SHP77 (cell line): ENCODE measurements at regions not wholly inside any gene's neighbourhood (a gene's known extent, or its start where the extent isn't known, plus 50 kb on each side); places are given as distances from the start of the nearest gene placed in this dataset.
A peak's percentile ranks its signal among the peaks of the same experiment; 100 is the strongest.

Experiments used
- DNase-seq, 2 experiments: peaks; one replicate each; lab custom pipeline; 2025; lab: John Stamatoyannopoulos, UW

DNA sequence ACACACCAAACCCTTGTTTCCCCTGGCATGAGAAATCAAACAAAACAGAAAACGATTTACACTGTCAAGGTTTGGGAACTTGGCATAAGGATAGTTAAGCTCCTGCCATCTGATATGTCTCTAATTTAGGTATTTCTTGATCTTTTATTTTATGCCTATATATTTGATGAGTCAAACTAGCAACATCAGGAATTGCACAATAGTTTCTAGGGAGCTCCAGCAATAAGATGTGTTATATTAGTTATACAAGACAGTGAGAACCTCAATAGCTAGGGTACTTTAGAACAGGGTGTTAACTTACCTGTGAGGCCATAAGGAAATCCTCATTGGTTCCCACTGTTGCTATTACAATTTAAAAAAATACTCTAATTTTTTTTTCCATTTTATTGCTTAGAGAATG, 474.2 kb downstream of the GBA3 start:
- DNase-seq = no peak

DNA sequence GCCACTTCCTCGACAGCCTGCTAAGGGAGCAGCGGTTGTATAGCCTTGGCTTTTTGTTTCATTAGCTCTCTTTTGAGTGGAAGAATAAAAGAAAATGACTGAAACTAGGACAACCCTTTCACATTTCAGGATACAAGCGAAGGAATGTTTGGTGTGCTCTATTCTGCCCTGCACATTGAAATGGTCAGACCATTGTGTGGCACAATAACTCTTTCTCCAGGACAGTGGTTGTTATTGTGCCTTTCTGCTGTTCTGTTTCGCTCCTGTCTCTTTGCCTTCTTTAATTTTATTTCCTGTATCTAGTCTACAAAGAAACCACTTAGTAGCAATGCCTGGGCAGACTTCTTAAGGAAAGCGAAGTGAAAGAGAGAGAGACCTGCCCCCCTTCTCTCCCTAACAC, 473.7 kb downstream of the GBA3 start:
- DNase-seq = no peak

DNA sequence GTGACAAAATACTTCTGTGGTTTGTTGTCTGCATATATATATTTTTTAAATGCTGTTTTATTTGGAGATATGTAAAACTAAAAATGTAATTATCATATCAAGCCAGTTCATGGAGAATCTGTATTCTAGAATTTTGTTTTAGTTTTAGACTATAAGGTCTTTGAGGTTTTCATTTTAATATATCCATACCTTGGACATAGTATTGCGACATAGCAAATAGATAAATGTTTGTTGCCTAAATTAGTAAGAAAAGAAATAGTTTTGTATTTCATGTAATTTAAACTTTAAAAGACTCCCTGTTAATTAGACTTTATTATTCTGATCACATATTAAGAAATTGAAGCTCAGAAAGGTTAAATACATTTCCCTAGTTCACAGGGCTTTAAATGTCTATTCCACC, 472.9 kb downstream of the GBA3 start:
- DNase-seq = no peak

DNA sequence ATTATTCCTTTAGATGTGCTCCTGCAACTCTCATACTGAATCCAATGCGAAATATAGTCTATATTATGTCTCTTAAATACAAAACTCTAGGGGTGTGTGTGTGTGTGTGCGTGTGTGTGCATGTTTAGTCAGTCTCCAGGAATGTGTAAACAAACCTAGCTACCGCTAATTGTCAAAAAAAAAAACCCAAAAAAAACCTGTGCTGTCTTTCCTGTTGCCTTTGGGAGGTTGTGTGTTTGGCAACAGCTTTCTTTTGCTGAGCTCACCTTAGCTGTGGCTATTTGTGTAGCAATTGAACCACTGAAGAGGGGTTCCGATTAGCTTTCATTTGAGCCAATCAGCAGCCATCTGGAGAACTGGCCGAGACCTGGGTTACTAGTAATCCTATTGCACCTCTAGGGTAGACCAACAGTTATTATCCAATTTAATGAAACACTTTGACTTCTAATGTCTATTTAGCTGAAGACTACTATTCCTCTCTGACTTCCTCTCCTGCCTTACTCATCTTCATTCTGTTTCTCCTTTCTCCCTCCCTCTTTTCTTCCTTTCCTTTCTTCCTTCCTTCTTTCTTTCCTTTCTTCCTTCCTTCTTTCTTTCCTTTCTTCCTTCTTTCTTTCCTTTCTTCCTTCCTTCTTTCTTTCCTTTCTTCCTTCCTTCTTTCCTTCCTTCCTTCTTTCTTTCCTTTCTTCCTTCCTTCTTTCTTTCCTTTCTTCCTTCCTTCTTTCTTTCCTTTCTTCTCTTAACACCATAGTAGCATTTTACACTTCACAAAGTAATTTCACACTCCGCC, 471.1 kb downstream of the GBA3 start:
- no peak for DNase-seq

DNA sequence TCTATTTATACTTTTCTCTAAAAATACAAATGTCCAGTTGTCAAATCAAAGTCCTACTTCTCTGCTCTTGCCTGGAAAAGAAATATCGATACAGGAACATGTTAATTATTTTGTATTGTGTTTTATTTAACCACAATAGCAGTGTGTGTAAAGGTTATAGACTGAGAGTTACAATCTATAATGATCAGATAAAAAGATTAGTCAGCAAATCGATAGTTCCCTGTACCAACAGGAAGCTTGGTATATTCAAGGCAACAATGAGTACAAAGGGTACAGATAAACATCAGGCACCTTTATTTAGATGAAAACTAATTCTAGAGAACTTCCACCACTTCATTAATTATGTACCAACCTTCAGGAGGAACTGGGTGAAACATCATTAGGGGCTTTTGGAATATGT, 469.5 kb downstream of the GBA3 start:
- no peak for DNase-seq

DNA sequence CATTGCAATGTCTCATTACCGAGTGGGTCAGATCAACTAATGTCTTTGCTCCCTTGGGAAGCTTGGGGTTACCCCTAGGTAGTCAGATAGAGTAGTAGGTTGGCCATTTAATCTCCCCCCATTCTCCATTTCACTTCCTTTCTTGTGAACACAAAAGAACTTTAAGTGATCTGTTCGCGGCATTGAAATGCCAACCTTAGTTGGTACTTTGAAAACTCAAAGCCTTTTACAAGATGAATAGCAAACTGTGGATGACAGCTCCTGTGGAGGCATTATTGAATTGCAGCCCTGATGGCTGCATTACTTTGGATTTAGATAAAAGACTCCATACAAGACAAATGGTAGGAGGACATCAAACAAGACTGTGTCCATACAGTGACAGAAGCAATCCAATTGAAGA, 469.1 kb downstream of the GBA3 start:
- no peak for DNase-seq

DNA sequence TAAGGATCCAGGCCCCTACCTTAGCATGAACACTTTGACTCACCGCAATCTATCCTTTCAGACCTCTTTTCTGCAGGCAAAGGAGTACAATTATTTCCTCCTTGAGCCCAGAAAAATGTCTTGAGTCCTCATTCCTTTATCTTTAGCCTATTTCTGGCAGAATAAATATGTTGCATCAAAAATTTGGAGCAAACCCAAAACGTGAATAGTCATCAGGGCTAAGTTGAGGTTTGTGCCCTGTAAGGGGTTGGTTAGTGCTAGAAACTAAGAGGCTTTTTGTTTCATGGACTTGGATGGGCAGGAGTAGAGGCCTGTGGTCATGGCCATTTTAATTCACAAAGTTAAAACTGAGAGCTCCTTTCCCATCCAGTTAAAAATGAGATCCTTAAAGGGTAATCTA, 460.3 kb downstream of the GBA3 start:
- no peak for DNase-seq

DNA sequence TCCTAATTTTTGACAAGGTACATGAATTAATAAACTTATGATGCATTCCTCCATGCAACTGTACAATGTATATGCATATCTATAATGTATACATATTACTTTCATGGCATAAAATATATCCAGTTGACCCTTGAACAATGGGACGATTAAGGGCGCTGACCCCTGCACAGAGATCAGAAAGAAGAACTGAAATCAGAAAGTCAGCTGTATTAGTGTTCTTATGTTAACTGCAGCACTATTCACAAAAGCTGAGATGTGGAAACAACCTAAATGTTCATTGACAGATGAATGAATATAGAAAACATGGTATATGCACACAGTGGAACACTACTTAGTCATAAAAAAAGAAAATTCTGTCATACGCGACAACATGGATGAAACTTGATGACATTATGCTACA, 457.1 kb downstream of the GBA3 start:
- no peak for DNase-seq

DNA sequence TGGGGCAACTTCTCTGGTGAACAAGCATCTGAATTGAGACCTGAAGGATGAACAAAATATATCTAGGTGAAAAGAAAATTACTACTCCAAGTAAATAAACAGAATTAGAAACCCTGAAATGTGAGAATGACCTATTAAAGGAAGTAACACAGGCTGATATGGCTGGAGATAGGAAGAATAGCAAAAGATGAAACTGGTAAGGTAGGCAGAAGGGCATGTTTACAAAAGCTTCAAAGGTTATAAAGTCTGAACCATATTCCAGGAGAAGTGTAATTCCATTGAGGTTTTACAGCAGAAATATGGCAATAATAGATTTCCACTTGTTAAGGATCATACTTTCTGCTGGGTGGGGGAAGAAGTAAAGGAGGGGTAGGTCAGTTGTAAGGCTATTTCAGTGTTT, 452.0 kb downstream of the GBA3 start:
- DNase-seq = no peak

DNA sequence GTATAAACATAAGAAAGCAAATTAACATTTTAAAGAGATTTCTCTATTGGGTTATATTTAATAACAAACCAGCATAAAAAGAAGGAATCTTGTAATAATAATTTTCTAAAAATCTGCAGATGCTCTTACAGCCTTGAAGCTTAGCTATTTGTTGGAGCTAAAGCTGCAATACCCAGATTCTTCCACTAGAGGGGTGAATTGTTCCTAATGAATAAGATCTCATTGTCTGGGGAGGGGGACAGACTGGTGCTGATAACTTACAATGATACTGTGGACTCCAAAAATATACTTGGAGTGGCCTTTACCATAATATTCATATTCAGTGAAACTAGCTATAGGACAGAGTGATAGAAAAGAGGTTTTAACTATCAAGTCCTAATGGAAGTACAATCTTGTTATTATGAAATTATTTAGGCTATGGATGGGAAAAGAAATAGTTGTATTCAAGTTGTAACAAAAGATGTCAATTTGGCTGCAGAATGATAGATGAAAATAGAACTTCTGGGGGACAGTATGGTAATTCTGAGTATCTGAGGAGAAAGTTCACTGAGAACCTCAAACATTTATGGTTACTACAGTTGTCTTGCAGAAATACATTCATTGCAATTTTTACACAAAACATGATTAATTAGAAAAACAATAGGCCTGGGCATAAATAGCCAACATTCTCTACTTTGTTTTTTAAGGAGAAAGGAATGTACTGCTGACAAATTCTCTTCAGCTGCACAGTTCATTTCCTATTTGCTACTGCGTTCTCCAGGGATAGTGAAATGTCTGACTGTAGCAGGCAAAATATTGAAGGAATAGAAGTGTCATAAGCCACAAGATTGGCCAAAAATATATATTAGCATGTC, 443.3 kb downstream of the GBA3 start:
- peak; percentile 3 to 30 for DNase-seq

DNA sequence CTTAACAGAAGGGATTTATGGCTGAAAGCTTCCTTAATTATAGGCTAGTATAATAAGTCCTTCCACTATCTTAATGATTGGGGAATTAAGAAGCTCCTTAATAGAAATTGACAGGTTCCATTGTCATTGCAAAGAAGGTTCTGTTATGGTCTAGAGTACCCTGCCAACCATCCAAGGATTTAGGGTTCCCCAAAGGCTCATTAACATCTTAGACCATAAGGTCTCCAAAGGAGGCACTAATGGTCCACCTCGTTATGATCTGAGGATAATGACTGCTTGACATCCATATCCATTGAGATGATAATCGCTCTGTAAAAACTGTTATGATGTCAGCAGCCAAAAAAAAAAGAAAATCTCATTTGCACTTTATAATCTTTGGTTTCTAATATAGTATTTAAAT, 441.6 kb downstream of the GBA3 start:
- DNase-seq = no peak

DNA sequence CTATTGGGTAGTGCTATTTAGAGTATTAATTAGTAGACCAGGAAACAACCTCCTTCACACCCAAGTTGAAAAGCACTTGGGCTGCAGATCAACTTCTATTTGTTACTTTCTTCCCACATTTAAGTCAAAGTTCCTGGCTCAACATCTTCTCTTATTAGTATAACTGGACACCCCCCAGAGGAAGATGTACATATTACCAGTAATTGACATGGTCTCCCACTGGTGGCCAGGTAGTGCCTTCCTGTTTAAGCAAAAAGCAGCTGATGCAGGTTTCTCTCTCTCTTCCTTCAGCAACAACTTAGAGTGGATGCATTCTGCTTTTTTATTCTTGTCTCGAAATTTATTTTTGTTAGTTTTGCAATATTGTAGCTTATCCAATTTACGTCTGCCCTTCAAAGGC, 438.1 kb downstream of the GBA3 start:
- no peak for DNase-seq

DNA sequence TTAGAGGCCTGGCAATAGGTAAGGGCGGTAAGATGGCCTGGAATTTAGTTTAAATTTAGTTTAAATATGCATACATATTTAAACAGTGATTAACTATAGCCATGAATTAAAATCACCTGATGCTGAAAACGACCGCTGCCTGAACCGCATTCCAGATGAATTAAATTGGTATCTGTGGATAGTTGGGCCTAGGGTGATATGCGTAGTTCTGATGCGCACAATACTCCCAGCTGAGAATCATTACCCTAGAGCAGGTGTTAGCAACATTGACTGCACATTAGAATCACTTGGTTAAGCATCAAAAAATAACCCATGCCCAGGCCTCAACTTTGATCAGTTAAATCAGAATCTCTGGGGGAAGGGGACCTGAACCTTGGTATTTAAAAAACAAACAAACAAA, 432.4 kb downstream of the GBA3 start:
- no peak for DNase-seq

DNA sequence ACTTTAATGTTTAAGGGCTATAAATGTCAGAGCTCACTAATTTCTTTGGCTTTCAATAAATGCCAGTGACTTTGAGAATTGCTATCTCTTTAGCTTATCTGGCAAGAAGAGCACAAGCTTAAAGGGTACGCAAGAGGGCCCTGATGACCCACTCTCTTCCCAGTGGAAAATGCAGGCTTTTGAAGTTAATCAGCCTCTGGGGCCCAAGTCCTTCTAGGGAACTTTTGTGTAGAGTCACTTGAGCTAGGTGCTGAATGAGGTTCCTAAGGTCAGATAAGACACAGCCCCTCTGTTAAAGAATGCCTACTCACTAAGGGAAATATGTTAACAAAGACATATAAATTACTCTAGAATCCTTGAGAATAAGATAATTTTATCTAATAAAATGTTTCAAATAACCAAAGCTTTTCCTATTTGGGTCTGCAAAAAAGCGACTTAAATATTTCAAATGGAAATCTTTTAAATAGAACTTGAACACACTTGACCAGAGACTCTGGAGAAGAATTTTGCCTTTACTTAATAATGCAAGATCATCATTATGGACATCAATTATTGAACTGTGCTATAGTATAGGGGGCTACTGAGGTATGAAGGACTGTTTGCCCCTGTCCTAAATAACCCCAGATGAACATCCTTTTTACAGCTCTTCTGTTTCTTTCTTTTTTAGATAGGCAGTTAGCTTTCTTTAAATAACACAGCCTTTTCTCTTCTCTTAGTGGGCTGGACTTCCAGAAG, 430.1 kb downstream of the GBA3 start:
- no peak for DNase-seq

DNA sequence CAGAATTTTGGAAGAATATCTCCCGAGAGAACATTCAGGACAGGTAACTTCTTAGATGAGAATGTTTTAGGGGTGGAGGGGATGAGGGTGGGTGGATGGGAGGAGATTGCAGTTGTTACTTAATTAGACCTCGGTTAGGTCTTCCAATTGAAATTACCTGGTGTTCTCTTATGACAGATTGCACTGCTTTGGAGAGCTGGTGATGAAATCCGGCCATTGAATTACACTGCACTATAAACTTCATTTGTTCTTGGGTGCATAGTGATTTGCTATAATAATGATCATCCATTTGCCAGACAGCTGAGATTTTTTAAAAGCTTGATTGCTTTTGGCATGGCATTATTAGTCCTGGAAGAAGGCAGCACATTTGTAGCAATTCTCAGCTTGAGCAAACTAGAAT, 427.6 kb downstream of the GBA3 start:
- no peak for DNase-seq

DNA sequence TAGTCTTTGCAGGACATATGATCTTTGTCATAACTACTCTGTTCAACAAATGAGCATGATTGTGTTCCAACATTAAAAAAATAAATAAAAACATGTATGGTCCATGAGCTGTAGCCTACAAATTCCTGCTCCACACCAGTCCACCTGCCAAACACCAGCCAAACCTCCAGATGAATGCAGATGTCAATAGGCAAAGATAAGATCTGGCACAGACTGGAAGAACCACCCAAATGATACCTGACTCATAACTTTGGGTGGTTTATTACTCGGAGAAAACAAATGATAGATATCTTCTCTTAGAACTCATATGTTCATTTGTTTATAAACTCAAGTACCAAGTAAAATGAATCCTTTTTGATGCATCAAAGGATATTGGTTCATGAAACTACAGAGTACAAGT, 425.1 kb downstream of the GBA3 start:
- DNase-seq = no peak

DNA sequence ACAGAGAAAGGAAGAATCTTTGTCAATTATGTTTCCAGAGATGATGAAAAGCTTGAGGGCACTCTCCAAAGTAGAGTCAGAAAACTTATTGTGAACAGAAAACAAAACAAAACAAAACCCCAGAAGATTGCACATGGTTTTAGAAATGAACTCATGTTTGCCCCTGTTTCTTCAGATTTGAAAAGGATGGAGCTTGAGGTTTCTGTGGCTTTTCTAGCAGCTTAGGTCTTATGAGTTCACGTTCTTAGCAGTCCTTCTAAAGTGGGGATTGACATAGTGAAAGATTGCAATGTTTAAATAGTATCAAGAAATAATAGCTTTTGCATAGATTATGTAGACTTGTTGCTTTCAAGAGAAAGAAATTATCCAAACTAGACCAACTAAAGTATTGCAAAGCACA, 421.8 kb downstream of the GBA3 start:
- DNase-seq = no peak

DNA sequence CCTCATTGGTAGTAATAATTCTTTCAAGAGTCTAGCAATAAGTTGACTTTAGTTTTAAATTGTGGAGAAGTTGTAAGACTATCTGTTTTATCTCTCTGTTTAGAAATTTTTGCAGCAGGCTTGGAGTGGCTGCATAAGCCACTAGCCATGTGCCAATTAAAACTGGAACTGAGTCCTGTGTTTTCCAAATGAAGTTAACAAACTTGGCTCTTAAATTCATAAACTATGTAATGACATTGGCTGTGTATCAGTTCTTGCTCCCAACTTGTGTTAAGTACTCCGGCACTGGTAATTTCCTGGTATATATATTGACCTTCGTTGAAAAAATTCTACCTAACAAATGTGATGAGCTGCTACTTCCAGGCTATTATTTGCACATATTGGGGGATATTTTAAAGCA, 420.4 kb downstream of the GBA3 start:
- DNase-seq = no peak

DNA sequence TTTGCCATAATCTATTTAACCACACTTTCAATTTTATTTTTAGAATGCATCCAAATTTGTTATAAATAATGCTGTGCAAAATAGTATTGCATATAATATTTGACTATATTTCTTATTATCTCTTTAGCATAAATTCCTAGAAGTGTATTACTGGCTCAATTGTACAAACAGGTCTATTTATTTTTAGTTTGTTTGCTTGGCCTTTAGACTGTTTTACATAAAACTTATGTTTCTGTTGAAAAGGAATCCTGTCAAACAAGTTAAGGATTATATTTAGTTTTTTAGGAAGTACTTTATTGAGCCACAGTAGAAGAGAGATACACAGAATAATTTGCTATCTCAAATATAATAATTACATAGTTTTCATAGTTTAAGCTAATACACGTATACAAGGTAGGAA, 413.8 kb downstream of the GBA3 start:
- DNase-seq = no peak

DNA sequence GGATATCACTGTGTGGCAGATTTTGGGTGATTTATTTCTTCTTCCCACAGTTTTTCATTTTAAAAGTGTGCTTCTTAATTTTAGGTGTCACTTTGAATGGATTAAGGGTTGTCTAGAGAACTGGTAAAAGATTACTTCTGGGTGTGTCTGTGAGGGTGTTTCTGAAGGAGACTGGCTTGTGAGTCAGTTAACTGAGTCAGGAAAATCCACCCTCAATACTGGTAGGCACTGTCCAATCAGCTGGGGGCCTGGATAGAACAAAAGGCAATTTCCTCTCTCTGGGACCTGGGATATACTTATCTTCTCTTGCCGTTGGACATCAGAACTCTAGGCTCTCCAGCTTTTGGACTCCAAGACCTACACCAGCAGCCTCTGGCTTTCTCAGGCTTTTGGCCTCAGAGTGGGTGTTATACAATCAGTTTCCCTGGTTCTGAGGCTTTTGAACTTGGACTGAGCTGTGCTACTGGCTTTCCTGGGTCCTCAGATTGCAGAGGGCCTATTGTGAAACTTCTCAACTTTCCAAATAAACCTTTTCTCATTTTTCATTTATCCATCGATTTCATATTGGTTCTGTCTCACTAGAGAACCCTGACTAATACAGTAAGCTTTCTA, 413.1 kb downstream of the GBA3 start:
- no peak for DNase-seq

DNA sequence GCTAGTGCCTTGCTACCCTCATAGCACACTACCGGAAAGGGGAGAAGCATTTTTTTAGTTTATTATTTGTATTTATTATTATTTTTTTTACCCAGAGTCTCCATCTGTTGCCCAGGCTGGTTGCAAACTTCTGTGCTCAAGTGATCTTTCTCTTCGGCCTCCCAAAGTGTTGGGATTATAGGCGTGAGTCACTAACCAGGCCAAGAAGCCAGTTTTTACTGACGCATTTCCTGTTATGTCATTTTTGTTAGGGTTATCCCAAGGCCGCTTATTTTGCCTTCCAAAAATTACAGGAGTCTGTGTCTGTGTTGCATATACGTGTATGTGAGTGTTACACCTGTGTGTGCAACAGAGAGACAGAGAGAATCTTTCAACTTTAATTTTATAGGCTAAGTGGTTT, 404.5 kb downstream of the GBA3 start:
- DNase-seq = no peak

DNA sequence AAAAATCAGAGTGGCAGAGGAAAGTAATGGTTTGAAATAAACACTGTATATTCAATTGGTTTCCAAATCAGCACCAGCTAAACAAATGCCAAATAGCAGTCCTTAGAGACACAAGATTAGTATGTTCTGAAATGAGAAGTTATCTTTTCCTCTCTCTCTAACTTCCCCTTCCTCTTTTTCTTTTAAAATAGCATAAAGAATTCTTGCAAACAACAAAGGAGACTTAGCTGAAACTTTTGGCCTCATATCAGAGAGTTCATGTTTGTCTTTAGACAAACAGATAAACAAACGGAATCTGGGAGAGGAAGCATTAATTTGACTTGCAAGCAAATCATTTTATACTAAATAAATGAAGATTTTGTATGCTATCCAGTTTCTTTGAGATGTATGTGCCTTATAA, 399.0 kb downstream of the GBA3 start:
- no peak for DNase-seq

DNA sequence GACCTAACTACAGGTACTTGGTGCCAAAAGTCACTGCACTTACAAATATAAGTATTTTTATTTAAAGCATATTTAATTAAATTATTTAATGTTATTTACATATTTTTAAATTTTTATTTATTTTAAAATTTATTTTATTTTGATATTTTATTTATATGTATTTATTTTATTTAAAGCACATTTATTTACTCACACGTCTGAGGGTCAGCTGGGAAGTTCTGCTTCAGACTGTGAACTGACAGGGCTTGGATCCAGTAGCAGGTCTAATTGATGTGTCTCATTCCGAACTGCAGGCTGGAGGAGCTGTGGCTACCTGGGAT, 392.5 kb downstream of the GBA3 start:
- no peak for DNase-seq
